Right lobe of liver (tissue), 4 donors: ENCODE measurements at regions not wholly inside any gene's neighbourhood (a gene's known extent, or its start where the extent isn't known, plus 50 kb on each side); places are given as distances from the start of the nearest gene placed in this dataset.
"Not testable (repeated sequence)": the region's sequence is repeated elsewhere in the genome, so short reads cannot be mapped to it uniquely, and the experiment has no call there.

Source experiments
- CTCF ChIP-seq, 4 donors: fragments of 200-600 bp in 3 of 4; fragments of 450-650 bp in 1 of 4; IDR thresholded peaks; one replicate each; pipeline versions ENCODE4 v1.5.1 to v1.8.0; 2016 to 2022; ENCODE audit warnings: antibody characterized with exemption in 4 of 4, mild to moderate bottlenecking in 2 of 4
- POLR2A ChIP-seq: fragments of 450-650 bp; IDR thresholded peaks from one replicate; pipeline ENCODE4 v1.6.1; 2017; ENCODE audit warnings: antibody characterized with exemption, mild to moderate bottlenecking
- donor health status: DM: no; HTN: no; CAD: no.
- donor health status: DM: no; HTN: no; CAD: no.
- donor health status: DM: no; HTN: yes; CAD: no.

DNA sequence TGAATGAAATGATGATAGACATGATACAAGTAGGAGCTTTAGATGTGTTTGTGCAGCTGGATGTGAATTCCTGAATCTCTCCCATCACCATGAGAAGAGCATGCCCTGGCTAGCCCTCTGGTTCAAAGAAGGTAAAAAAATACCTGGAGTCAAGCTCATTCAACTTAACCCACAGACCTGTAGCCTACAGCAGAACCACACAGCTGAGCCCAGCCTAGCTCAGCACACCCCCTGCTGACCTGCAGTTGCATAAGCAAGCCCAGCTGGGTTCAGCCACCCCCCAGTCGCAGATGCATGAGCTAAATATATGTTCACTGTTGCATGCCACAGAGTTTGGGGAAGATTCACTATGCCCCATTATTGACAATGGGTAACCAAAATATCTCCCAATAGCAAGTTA, 130.6 kb upstream of the RRN3 start:
- not testable (repeated sequence) for TF ChIP-seq CTCF (IDR thresholded peaks at IDR 0.05); POLR2A
